HepG2 (cell line): ENCODE measurements at regions not wholly inside any gene's neighbourhood (a gene's known extent, or its start where the extent isn't known, plus 50 kb on each side); places are given as distances from the start of the nearest gene placed in this dataset.

Experiments
- SIX1 ChIP-seq: sonication (generic); formaldehyde crosslinking; IDR thresholded peaks from 2 replicates; pipeline ENCODE4 v1.4.0; 2020; ENCODE audit warnings: missing genetic modification reagents, borderline replicate concordance
- SOX13 ChIP-seq, 3 experiments: fragments of 450-650 bp in 1 of 3; sonication (generic) in 1 of 3; formaldehyde crosslinking in 1 of 3; IDR thresholded peaks in 2 of 3; conservative IDR thresholded peaks in 1 of 3; 2 replicates each; pipeline versions ENCODE4 v1.5.0 to v1.6.1; 2016 to 2020; ENCODE audit warnings: antibody characterized with exemption in 1 of 3, mild to moderate bottlenecking in 1 of 3, missing compliant biosample characterization in 1 of 3, missing genetic modification reagents in 1 of 3, moderate library complexity in 1 of 3
- TFAP4 ChIP-seq: sonication (generic); IDR thresholded peaks from 2 replicates; pipeline ENCODE4 v1.6.1; 2016; ENCODE audit warnings: low read depth, borderline replicate concordance
- ZSCAN5A ChIP-seq: sonication (generic); formaldehyde crosslinking; IDR thresholded peaks from 2 replicates; pipeline ENCODE4 v1.8.0; 2022; ENCODE audit warnings: mild to moderate bottlenecking, missing genetic modification reagents, borderline replicate concordance
- TF ChIP-seq, protein P1 (sequence below), 2 experiments: sonication (generic) in 1 of 2; formaldehyde crosslinking in 1 of 2; IDR thresholded peaks; 2 replicates each; pipeline versions ENCODE4 v1.4.0 to v1.6.1; 2016 to 2020; ENCODE audit warnings: borderline replicate concordance in 1 of 2, low read depth in 1 of 2, mild to moderate bottlenecking in 1 of 2, missing genetic modification reagents in 1 of 2

GRCh38 chr9:87436716-87437115 lies 61.0 kb upstream of the DAPK1 start (continued):
- TF ChIP-seq, protein P1, sequence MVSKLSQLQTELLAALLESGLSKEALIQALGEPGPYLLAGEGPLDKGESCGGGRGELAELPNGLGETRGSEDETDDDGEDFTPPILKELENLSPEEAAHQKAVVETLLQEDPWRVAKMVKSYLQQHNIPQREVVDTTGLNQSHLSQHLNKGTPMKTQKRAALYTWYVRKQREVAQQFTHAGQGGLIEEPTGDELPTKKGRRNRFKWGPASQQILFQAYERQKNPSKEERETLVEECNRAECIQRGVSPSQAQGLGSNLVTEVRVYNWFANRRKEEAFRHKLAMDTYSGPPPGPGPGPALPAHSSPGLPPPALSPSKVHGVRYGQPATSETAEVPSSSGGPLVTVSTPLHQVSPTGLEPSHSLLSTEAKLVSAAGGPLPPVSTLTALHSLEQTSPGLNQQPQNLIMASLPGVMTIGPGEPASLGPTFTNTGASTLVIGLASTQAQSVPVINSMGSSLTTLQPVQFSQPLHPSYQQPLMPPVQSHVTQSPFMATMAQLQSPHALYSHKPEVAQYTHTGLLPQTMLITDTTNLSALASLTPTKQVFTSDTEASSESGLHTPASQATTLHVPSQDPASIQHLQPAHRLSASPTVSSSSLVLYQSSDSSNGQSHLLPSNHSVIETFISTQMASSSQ (IDR thresholded peaks at IDR 0.05; ENCODE audit: low read depth), result no peak
- TF ChIP-seq, protein P1 (CRISPR knock-in tag; IDR thresholded peaks at IDR 0.05; ENCODE audit: borderline replicate concordance), result no peak
- TF ChIP-seq ZSCAN5A (CRISPR knock-in tag) (no peak), SOX13 (IDR thresholded peaks at IDR 0.05) (no peak), SOX13 (CRISPR knock-in tag; conservative IDR thresholded peaks at IDR 0.05 in 1 of 2, IDR thresholded peaks at IDR 0.05 in 1 of 2) (no peak), TFAP4 (no peak), SIX1 (CRISPR knock-in tag) (no peak)
